GM12865 (cell line): ENCODE measurements at regions not wholly inside any gene's neighbourhood (a gene's known extent, or its start where the extent isn't known, plus 50 kb on each side); places are given as distances from the start of the nearest gene placed in this dataset.

Source experiments
- DNase-seq: peaks from one replicate; pipeline ENCODE4 v3.0.0; 2010; ENCODE audit warnings: low read depth
- H3K4me3 ChIP-seq: 2 replicates; pipeline ENCODE4 v1.5.1; 2011; ENCODE audit warnings: mild to moderate bottlenecking, low read depth, low read length, control low read depth
- TF ChIP-seq, protein P1 (sequence below): IDR thresholded peaks from 2 replicates; pipeline ENCODE4 v1.5.1; 2011; ENCODE audit warnings: low read length, control low read depth, low read depth, inconsistent platforms; ENCODE audit not compliant: insufficient read depth; ENCODE audit errors: missing control alignments

DNA sequence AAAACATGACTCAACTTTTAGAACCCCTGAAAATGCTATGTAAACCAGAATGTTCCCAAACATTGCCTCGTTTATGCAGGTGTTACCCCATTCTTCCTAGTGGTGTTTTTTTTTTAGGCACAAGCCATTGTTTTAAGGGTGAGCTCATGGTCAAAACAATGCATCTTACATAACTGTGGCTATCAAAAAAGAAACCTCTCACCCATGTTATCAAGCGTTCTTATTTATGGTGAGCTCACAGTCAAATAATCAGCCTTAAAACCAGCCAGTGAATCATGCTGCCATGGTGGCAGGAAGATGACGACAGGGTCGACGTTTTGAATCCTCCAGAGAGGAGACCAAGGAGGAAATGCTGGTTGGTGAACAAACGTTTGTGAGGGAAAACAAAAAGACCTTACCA lies 195.2 kb downstream of the KDR start:
- TF ChIP-seq, protein P1, sequence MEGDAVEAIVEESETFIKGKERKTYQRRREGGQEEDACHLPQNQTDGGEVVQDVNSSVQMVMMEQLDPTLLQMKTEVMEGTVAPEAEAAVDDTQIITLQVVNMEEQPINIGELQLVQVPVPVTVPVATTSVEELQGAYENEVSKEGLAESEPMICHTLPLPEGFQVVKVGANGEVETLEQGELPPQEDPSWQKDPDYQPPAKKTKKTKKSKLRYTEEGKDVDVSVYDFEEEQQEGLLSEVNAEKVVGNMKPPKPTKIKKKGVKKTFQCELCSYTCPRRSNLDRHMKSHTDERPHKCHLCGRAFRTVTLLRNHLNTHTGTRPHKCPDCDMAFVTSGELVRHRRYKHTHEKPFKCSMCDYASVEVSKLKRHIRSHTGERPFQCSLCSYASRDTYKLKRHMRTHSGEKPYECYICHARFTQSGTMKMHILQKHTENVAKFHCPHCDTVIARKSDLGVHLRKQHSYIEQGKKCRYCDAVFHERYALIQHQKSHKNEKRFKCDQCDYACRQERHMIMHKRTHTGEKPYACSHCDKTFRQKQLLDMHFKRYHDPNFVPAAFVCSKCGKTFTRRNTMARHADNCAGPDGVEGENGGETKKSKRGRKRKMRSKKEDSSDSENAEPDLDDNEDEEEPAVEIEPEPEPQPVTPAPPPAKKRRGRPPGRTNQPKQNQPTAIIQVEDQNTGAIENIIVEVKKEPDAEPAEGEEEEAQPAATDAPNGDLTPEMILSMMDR = no peak
- H3K4me3 ChIP-seq = no peak overlapping the region
- no peak for DNase-seq

DNA sequence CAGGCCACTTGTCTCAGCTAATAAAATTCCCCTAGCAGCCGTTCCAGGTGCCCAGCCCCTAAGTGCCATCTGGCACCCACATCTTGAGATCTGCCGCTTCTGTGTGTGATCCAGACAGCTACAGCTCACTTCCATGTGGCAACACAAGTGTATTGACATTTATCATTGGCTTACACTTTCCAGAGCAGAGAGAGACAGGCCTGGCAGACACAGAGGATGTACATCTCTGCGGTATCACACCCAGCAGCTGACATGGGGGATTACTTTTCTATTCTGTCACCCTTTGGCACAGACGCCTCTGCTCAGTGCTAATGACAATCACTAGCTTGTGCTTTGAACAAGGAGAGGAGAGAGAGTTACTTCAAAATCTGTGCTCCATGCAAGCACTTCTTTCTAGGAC lies 195.9 kb downstream of the KDR start:
- H3K4me3 ChIP-seq = no peak overlapping the region
- TF ChIP-seq, protein P1 = no peak
- DNase-seq = no peak

DNA sequence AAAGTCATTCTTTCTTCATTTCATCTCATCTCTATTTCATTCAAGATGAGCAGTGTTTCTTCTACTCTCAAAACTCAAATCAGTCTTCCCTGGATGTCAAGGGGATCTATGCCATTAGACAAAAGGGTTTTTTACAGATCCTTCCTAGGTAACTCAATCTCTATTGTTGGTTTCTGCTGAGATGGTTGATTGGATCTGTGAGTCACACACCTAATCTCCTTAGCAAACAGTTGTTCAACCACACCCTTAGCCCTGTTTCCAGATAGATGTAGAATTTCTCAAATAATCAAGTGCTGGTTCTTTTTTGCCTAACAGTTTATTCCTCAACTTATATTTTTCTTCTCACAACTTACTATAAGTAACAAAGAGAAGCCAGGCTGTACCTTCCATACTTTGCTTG lies 200.5 kb downstream of the KDR start:
- no peak overlapping the region for H3K4me3 ChIP-seq
- TF ChIP-seq, protein P1 = no peak
- no peak for DNase-seq

DNA sequence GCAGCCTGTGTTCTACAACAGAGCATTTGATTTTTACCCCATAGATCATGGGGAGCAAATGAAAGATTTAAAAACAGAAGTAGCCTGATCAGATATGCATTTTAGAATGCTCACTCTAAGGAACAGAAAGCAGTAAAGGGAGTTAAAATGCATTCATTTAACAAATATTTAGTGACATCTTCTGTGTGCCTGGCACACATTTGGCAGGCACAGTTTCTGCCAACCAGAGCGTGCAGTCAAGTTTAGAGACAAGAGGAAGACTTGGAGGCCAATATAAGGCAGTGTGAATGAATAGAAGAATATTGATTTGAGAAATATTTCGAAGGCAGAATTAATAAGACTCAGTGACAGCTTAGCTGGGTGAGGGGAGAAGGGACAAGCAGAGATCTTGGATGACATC lies 210.1 kb downstream of the KDR start:
- no peak for DNase-seq
- TF ChIP-seq, protein P1 = no peak
- no peak overlapping the region for H3K4me3 ChIP-seq

DNA sequence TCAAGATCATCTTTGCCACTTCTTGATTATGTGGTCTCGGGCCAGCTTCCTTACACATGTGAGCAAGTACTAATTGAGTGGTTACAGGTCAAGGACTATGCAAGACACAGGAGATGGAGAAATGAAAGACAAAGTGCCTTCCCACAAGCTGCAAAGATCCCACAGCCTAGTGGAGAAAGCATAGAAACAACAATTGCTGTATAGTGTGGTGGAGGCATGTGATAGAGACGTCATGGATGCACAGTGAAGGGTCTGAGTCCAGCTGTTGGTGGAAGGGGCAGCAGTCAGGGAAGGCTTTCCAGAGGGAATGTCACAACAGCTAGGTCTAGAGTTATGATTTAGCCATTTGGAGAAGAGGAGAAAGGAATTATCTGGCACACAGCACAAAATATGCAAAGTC lies 210.6 kb downstream of the KDR start:
- H3K4me3 ChIP-seq = no peak overlapping the region
- TF ChIP-seq, protein P1 = no peak
- no peak for DNase-seq

DNA sequence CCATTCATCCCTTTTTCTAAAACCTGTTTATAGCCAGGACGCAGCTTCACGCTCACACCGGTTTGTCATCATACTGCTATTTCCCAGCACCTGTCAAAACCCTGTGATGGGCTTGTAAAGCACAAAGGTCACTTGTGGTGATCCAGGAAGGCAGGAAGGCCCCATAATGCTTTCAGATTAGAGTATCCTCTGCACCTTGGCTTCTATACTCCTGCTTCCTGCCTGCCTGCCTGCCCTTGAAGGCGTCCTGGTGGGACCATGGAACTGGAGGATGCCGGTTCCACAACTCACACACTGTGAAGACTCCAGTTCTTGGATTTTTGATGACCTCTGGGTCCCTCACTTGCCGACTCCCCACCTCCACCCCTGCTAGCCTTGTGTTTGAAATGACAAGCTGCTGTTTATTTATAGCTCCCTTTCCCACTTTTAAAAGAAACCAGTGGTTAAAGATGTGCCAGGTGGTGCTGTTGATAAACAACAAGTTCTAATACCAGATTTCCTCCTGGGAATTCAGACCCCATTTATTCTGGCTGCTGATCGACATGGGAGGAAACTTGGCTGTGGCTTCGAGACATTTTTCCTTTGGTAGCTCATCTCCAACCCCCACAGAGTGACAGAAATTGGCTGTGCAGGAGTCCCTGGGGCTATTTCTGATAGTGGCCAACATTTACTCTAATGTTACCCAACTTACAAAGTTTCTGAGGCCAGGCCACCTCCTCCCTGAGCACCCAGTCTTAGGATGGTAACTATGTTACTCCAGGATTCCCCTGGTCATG lies 211.5 kb downstream of the KDR start:
- no peak for DNase-seq
- H3K4me3 ChIP-seq = no peak overlapping the region
- TF ChIP-seq, protein P1 = no peak

DNA sequence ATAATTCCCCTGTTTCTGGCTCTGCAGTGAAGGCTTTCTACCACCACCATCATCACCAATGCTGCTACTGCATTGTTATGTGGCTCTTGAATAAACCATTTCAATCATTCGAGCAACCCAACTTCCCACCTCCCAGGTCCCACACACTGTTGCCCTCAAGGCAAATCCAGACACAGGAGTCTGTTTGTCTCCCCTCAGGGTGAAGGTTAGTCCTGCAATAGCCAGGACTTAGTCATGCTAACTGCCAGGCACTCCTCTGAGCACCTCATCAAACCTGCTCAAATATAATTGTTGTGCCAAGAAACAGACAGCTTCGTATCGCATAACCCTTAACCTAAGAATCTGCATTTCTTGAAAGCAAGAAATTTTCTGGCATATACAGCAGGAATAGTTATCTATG lies 213.2 kb downstream of the KDR start:
- TF ChIP-seq, protein P1 = no peak
- DNase-seq = no peak
- H3K4me3 ChIP-seq = no peak overlapping the region
